ENCODE measurements at regions not wholly inside any gene's neighbourhood (a gene's known extent, or its start where the extent isn't known, plus 50 kb on each side); places are given as distances from the start of the nearest gene placed in this dataset.

DNA sequence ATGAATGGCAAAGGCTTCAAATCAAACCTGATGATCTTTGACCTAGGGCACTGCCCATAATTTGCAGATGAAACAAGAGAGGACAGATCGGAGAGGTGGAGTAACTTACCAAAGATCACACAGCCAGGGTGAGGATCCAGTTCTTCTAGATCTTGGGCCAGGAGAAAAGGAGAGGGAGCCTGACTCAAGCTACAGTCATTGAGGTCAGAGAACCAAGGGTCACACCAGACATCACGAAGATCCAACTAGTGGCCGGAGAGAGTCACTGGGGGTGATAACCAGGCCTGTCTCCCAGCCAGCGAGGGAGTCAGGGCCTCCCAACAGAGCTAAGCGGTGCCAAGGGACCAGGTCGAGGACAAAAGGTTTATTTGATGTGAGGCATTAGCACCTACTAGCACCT, 115.0 kb downstream of the RIPK4 start:
- no peak for DNase-seq

DNA sequence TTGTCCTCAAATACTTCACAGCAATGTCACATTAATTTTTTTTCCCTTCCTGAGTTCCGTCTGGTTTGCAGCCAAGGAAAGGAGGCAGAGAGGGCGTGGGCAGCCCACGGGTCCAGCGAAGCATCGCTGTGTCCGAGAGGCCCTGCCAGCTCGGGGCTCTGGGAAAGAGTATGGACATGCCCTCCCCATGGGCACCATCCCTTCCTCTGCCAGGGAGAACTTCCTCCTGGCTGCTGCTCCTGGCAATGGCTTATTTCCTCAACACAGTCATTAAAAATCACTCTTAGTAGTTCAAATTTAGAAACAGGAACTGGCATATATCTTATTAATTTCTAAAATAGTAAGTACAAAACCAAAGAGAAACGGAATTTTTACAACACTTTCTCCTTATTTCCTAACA, 115.4 kb downstream of the RIPK4 start:
- DNase-seq, result no peak

- DNase-seq, result no peak
These were observed 116.2 kb downstream of the RIPK4 start for GRCh38 chr21:41650526-41651145.

- no peak for DNase-seq
These were observed 118.2 kb downstream of the RIPK4 start for GRCh38 chr21:41648591-41649031.

DNA sequence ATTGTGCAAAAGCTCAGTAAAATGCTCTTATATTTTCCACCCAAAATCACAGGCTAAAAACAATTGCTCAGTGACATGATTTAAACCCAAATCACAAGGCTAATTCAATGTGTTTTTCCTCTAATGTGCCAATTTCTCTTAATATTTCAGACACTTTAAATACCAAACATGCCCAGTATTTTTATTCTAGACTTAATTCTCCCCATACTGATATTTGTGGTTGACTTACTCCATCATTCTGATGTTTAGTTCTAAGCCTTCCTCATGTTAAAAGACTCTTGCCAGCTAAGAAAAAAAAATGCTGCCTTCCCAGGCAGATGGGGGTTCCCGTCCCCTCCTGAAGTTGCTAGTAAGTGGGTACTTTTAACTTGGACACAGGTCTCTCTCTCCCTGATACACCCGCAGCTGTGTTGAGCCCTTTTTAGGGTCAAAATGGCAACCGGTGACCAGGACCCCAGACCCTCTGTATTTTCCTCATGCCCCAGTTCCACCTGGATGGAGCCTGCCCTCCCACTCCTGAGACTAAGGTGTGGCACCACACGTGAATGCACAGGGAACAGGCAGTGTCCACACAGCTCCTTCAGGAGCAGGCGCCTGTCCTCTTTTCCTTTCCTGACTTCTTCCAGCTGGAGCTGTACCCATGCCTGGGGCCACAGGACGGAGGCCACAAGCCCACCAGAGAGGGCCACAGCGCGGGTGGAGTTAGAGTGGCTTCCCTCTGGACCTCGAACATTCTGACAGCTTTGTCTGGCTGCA, 118.9 kb downstream of the RIPK4 start:
- no peak for DNase-seq

DNA sequence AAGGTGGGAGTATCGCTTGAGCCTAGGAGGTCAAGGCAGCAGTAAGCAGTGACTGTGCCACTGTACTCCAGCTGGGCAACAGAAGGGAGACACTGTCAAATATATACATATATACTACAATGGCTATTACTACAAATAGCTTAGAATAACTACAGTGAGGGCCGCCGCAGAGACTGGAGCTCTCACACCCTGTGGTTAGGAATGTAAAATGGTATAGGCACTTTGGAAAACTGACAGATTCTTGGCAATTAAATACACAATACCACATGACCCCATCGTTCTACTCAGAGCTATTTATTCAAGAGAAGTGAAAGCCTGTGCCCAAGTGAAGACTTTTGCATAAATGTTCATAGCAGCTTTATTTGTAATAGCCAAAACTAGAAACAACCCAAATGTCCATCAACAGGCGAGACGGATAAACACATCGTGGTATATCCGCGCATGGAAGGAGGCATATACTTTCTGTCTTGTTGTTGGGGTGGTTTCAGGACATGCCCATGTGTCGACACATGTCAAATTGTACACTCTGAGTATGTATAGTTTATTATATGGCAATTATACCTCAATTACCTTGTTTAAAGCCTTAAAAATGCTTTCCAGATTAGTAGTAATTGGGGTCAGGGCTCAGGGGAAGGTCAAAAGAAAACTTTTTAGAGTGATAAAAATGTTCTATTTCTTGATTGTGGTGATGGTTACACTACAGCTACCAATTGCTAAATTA, 123.4 kb downstream of the RIPK4 start:
- no peak for DNase-seq

DNA sequence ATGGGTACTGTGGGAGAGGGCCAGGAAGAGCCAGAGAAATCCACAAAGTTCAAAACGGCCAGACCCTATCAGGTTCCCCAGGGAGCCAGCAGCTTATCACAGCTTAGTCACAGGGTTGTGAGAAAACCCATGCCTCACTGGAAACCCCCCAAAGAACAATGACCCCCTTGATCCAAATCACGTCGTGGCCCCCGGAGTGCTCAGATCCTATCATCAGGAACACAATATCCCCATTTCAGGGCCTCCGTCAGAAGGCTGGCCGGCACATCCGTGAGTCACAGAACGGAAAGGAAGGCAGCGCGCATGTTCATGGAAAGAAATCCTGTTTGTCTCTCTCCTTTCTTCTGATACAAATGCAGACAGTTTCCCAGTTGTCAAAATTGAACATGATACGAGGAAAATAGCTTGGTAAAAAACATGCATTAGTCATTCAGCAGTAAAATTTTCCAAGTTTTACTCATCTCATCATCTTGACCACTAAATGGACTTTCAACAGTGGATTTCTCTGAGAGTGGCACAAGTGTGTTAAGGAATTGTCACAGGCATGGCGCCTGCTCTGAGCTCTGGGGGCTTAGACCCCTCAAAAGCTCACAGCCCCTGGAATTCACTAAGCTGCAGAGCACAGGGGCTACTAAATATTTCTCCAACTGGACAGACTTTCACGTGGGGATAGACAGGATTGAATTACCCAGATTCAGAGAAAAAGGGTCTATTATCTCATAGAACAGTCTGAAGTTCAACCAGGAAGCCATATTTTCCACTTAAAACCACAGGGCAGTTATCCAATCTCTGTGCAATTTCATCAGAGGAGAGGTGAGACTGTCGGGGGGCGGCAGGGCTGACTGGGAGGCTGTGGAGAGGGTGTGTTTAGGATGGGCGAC, 124.8 kb downstream of the RIPK4 start:
- DNase-seq, result no peak

- DNase-seq, result no peak
These were observed 125.4 kb downstream of the RIPK4 start for GRCh38 chr21:41641510-41641815.

- DNase-seq, result no peak
These were observed 125.9 kb downstream of the RIPK4 start for GRCh38 chr21:41640748-41641509.

DNA sequence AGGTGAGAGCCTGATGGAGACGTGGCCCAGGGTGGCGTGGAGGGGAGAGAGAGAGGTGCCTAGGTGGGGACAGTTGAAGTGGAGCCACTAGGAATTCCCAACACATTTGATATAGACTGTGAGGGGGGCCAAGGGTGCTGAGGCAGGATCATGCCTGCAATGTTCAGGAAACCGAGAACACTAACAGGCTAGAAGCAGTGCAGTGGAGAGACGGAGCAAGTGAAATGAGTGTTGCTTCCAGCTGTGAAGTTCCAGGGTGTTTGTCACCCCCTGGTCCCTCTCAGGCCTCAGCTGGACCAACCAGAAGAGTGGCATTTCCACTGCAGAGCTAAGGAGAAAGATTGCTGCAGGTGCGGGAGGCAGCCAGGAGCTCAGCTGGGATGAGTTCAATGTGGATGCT, 127.1 kb downstream of the RIPK4 start:
- DNase-seq, result no peak

- no peak for DNase-seq
These were observed 127.5 kb downstream of the RIPK4 start for GRCh38 chr21:41639336-41639735.

- DNase-seq, result no peak
These were observed 128.6 kb downstream of the RIPK4 start for GRCh38 chr21:41638201-41638790.

DNA sequence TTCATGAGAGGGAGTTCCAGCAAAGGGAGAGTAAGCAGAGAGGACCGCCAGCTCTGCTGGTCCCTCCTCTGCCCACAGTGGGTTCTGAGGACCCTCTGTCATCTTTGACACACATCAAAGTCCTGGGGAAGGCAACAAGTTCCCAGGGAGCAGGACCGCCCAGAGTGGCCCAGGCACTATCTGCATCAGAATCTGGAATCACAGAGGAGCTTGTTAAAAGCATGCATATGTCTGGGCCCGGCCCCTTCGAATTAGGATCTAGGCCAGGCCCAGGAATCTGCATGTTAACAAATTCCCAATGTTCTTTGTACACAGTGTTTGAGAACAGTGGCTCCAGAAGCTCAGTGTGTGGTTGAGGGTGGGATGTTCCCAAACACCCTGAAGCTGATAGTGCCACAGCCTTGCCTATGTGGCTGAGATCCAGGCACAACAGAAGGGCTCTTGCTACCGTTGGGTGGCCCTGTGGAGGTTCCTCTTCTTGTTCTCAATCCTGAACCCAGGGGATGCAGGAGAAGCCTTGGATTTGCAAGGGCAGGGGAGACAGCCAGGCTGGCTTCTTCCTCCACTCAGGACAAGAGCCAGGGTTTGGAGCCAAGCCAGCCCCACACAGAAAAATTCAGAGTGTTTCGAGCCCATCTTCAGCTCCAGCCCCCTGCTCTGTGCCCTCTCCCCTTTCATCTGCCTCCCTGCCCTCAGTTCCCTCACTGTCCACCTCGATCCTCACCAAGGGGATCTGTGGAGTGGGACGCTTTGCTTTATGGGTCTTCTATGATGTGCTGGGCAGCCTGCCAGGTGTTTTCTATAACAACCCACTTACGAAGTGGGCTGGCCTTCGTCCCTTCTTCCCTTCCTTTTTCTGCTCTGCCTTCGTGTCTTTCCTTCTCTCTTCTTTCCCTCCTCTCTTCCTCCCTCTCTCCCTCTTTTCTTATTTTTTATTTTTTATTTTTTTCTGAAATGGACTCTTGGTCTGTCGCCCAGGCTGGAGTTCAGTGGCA, 129.0 kb upstream of the TMPRSS2 start:
- DNase-seq, result no peak

GRCh38 chr21:41635874-41636273, 127.9 kb upstream of the TMPRSS2 start:
- no peak for DNase-seq

- DNase-seq, result no peak
These were observed 126.9 kb upstream of the TMPRSS2 start for GRCh38 chr21:41634858-41635257.

DNA sequence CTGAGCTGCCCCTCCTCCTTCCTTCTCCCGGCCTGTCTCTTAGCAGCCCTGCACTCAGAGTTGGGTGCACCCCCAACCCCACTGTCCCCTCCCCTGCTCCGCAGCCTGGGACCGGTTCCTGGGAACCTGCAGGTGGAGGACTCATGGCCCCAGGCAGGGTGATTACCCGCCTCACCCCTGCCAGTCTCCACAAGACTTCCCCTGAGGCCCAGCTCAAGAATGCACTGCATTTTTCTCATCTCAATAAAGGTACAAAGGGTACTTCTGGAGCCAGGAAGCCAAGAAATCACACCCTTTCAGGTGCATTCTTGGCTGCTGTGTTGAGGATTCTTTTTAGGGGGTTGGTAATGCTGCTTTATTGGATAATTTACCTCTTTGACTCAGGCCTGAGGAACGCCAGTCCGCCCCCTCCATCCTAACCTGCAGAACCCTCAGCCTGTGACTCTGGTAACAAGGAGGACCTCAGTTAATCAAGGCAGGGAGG, 126.3 kb upstream of the TMPRSS2 start:
- no peak for DNase-seq

- DNase-seq, result no peak
These were observed 125.7 kb upstream of the TMPRSS2 start for GRCh38 chr21:41633627-41634026.

DNA sequence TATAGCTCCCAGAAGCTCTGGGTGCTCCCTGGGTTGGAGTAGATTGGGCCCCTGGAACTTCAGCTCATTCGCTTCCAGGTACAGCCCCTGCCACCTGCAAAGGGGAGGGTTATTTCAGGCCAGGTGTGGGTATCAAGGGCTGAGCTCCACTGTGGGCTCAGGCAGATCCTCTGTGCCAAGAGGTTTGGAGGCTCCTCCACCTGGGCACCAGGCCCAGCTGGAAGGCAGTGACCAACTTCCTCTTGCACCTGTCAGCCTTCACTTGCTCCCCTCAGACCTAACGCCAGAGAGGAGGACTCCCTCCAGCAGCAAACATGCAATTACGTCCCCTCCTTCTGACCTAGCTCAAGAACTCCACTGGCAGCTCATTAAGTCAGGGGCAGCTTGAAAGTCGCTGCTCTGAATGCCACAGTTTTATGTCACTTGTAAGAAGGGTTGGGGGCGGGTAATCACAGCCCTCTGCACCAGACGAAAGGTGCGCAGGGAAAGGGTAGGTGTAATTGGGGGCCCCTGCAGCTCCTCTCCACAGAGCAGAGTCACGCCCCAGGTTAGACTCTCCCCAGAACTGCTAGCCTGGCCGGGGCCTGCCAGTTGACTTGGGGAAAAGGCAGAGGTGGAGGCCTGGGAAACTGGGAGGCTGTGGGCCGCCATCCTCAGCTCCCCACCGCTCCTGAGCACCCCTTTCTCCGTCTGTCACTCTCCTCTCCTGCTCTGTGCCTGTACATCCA, 125.0 kb upstream of the TMPRSS2 start:
- no peak for DNase-seq

- DNase-seq, result peak; percentile 78
These were observed 123.9 kb upstream of the TMPRSS2 start for GRCh38 chr21:41631564-41632461.
